ENCODE measurements at regions not wholly inside any gene's neighbourhood (a gene's known extent, or its start where the extent isn't known, plus 50 kb on each side); places are given as distances from the start of the nearest gene placed in this dataset.
"Not testable (repeated sequence)": the region's sequence is repeated elsewhere in the genome, so short reads cannot be mapped to it uniquely, and the experiment has no call there.

DNA sequence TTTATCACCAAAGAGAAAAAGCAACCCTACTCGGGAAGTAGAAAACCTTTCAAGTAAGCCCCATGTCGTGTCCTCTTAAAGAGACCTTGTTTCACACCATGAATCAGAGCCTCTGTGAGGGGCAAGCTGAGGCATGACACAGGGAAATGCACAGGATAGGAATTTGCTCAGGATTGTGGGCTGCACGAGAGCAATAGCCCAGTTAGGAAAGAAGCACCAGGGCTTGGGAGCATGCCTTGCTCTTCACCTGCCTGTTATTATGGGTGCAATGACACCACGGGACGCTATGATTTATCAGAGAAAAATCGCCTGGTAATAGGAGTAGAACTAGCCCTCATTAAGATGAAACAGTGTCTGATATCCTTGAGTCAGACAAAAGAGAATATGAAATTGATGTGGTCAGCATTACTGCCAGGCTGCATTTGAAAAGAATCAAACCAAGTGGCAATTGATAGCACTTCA is 562.9 kb upstream of the NRP1 start:
- DNase-seq = no peak

- no peak for DNase-seq
Measured at GRCh38 chr10:33893506-33893905, 559.0 kb upstream of the NRP1 start.

- no peak for DNase-seq
Measured at GRCh38 chr10:33889371-33889770, 554.9 kb upstream of the NRP1 start.

GRCh38 chr10:33887188-33887587 is 552.7 kb upstream of the NRP1 start:
- DNase-seq = no peak

DNA sequence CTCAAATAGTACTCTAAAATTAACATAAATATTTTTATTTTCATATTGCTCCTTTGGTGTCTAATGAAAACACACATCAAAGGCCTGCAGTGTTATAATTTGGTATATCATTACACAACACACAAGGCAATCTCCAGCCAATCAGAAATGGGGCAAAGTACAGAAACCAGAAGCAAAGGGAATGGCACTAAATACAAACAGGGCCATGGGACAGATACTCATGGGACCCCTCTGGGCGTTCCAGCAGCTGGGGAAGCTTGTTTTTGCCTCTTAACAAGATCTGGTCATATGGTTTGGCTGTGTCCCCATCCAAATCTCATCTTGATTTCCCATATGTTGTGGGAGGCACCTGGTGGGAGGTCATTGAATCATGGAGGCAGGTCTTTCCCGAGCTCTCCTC is 551.8 kb upstream of the NRP1 start:
- no peak for DNase-seq

DNA sequence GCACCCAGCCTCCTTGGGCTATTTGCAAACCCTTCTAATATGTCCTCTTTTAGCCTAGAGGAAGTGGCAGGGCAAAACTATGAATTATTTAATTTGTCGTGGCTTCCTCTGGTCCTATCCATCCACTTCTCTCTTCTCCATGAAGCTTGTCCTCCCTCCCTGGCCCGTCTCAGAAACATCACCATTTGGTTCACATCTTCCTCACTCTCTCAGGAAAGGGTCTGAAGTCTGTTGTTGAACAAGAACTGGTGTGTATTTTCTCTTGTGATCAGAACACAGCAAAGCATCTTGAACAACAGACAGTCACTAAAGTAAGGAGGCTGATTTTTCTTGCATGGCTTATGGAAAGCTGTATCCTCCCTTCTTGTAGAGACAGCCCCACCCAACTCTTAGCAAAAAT is 550.1 kb upstream of the NRP1 start:
- DNase-seq = no peak

DNA sequence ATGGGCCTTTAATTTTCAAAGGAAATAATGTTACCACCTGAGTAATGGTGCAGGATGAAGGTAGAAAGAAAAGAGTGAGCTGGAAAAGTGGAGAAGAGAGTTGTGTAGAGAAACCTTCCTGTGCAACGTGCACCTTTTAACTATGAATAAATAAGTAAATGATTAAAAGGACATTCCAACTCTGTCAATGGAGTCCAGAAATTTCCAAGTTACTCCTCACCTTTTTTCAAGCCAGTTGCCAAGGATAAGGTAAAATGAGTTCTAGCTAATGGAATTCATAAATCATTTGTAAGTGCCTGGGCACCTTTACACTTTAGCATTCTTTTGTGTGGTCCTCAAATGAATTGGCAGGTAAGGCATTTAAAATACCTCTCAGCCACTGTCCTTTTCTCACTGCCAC is 549.4 kb upstream of the NRP1 start:
- no peak for DNase-seq

DNA sequence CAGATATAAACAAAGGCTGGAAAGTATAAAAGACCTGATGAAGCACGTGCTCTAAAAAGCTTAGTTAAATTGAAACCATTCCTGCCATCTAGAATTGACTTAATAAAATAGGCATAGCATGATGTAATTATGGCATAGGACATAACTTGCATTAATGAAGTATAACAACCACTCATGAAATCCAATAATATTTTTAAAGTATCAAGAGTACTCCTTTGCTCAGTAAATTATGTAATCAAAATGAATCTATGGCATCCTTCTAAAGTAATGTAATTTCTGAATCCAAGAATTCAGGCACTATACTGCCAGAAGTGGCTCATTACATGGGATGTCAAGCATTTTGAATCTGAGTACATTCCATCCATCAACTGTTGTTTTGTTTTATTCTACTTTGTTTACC is 548.5 kb upstream of the NRP1 start:
- no peak for DNase-seq

- DNase-seq = no peak
Measured at GRCh38 chr10:33880291-33880690, 545.8 kb upstream of the NRP1 start.

DNA sequence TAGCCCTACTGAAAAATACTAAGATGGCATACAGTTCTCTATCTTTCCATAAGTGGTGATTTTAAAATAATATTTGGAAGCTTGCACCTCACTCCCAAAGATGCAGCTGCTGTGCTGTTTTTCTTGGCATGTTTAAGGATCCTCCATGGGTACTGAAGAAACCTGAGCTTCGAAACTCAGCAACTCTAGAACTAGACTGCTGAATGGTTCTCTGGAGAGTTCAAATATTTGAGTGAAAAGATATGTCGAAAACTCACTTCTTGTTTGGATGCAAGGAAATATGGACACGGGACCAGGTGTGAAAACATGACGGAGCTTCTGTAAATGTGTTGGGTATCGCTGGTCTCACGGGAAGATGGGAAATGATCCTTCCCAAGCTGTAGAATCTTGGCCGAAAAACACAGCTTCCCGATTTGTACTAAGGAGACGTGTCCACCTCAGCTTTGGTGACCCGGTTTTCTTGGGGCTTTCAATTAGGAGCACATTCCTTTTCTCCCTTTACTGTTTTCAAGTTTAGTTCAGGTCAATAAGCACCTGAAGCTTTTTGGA is 543.8 kb upstream of the NRP1 start:
- no peak for DNase-seq

DNA sequence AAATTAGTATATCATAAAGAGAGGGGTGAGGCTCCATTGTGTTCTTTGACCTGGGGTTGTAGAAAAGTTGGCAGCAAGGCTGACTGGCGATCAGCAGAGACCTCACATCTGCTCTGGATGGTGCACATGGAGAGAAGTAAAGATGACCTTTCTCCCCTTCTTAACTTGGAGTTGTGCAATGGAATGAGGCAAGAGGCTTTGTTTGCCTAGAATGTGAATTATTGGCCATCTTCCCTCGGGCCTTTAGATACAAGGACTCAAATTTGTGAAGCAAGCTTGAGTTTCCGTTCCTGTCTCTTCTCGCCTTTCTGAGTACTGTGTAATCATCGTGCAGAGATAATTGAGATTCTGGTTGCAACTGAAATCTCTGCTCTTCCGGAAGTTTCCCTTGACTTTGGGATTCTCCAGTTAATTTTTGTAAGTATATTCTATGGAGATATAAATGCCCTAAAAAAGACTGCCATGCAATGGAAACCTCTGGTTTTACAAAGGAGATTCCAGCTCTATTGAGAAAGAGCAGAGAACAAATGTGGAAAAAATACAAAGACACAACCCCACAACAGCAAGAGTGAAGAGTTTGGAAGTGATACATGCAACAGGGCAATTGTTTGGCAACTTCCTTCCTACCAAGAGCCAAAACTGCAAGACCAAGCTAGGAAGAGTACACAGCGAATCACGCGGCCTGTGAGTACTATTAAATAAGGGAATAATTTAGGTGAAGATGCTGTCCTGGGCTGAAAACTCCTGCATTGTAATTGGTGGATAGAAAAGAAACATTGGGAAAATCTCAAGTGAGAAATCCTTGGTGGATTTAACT is 542.3 kb upstream of the NRP1 start:
- no peak for DNase-seq

- no peak for DNase-seq
Measured at GRCh38 chr10:33875924-33876583, 541.6 kb upstream of the NRP1 start.

- no peak for DNase-seq
Measured at GRCh38 chr10:33871061-33871956, 536.8 kb upstream of the NRP1 start.

GRCh38 chr10:33869481-33869880 is 535.0 kb upstream of the NRP1 start:
- DNase-seq = no peak

DNA sequence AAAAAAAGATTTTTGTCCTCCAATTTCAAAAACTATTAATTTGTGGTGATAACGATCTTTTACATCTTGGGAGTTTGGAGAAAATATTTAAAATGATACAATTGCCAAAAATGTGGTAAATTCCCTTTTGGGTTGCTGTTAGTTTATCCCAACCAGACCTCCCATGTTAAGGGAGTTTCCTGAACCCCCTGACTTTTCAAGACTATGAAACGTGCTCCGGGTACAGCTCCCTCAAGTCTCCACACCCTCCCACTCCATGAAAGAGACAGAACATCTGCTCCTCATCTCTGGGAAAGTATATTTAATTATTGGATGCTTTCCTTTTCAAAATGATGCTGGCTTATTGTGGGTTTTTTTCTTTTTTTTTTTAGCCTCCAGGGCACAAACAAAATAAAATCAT is 534.6 kb upstream of the NRP1 start:
- no peak for DNase-seq

GRCh38 chr10:33867199-33867789 is 532.8 kb upstream of the NRP1 start:
- DNase-seq = not testable (repeated sequence)

DNA sequence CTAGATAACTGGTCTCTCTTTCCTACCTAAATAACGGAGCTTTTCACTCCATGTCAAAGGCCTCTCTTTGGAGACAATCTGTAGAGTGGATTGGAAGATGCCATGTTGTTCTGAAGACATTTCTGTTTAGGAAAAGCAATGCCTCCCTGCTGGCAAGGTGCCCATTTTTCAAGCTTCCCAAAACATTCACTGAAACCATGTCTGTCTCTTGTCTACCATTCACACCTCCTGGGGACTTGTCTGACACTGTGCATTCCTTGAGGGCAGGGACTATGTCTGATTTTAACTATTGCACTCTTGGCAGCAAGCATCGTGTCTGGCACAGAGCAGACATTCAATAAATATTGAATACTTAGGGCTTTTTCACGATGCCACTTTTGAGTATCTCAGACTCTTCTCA is 528.9 kb upstream of the NRP1 start:
- DNase-seq = no peak

GRCh38 chr10:33862536-33863105 is 528.2 kb upstream of the NRP1 start:
- DNase-seq = no peak

- no peak for DNase-seq
Measured at GRCh38 chr10:33861833-33862232, 527.4 kb upstream of the NRP1 start.

DNA sequence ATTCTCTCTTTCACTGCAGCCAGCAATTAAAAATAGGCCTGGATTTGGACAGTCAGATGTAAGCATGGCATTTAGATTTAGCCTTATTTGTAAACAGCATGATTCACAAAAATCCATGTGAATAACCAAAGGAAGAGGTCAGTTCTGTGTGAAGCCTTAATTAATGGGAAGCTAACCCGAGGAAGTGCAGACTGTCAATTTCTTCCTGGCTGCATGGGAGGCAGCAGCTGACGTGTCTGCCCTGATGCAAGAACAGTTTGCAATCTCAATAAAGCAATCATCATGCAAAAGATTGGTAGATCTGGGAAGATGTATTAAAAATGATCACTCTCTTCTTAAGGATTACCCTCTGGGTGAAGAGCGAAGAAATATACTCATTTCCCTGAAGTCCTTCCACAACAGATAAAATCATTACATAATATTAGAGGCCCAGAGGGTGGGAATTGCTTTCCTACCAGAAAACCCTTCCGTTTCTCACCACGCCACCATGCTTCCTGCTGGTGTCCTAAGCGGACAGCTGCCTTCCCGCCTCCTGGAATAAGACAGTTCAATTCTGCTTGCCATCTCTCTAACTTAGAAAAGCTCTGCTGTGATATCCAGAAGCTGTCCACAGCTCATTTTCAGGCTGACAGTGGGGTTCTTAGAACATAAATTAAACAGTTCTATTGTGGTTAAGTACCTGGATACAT is 526.7 kb upstream of the NRP1 start:
- DNase-seq = no peak

DNA sequence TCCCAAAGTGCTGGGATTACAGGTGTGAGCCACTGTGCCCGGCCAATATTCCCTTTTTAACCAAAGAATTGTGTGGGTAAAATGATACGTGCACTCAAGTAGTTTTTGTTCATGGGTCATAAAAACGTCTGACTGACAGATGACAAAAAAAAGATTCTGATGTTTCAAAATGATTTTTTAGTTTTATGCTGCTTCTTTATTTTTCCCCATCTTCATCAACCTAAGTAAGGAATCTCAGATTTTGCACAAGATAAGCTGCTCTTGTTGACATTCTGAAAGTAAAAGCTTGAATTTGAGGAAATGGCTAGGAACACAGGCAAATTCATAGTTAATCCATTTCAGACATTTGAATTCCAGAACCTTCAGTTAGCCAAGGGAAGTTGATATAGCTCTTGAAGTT is 526.1 kb upstream of the NRP1 start:
- DNase-seq = no peak
